Activated T-helper 1 cell treated with Interleukin-2 at 50 U/mL for 16 hours (primary cell): ENCODE measurements at regions not wholly inside any gene's neighbourhood (a gene's known extent, or its start where the extent isn't known, plus 50 kb on each side); places are given as distances from the start of the nearest gene placed in this dataset.
A peak's percentile ranks its signal among the peaks of the same experiment; 100 is the strongest.
"Not testable (repeated sequence)": the region's sequence is repeated elsewhere in the genome, so short reads cannot be mapped to it uniquely, and the experiment has no call there.

Experiments used
- DNase-seq: peaks from one replicate; pipeline ENCODE4 v3.0.0-alpha.2; 2020; ENCODE audit warnings: low read depth

DNA sequence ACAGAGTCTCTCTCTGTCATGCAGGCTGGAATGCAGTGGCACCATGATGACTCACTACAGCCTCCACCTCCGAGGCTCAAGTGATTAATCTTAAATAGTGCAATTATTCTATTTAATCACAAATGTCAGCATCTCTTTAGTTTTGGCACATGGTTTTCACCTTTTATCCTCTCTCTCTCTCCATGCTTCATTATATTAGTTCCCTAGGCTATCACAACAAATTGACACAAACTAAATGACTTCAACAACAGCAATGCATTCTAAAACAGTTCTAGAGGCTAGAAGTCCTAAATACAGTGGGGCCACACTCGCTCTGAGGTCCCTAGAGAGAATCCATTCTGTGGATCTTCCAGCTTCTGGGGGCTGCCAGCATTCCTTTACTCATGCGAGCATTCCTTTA, 178.2 kb upstream of the ZNG1F start:
- not testable (repeated sequence) for DNase-seq

- not testable (repeated sequence) for DNase-seq
These were observed 172.7 kb upstream of the ZNG1F start for GRCh38 chr9:41361790-41362189.

- not testable (repeated sequence) for DNase-seq
These were observed 170.0 kb upstream of the ZNG1F start for GRCh38 chr9:41359116-41359515.

GRCh38 chr9:41358682-41359081, 169.6 kb upstream of the ZNG1F start:
- DNase-seq, result peak; percentile 70

DNA sequence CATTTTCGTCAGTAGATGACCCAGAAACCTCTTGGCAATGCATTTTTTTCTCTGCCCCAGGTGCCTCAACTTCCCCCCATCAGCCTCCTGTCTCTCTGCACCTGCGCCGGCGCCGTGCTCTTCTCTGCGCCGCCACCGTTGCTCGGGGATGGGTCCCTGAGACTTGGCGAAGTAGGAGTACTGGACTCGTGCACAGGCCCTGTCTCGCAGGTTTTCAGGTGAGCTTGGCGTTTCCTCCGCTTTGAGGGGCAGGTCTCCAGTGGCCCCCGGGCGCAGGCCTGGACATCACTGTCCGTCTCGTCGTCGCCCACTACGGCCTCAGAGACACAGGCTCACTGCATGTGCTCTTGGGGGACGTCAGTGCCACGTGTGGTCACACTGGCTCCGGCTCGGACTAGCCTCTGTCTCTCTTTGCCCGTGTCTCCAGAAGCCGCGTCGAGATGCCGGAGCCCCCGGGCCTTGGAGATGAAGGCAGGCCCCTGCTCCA, 168.8 kb upstream of the ZNG1F start:
- DNase-seq, result not testable (repeated sequence)

- DNase-seq, result not testable (repeated sequence)
These were observed 168.2 kb upstream of the ZNG1F start for GRCh38 chr9:41357350-41357748.

DNA sequence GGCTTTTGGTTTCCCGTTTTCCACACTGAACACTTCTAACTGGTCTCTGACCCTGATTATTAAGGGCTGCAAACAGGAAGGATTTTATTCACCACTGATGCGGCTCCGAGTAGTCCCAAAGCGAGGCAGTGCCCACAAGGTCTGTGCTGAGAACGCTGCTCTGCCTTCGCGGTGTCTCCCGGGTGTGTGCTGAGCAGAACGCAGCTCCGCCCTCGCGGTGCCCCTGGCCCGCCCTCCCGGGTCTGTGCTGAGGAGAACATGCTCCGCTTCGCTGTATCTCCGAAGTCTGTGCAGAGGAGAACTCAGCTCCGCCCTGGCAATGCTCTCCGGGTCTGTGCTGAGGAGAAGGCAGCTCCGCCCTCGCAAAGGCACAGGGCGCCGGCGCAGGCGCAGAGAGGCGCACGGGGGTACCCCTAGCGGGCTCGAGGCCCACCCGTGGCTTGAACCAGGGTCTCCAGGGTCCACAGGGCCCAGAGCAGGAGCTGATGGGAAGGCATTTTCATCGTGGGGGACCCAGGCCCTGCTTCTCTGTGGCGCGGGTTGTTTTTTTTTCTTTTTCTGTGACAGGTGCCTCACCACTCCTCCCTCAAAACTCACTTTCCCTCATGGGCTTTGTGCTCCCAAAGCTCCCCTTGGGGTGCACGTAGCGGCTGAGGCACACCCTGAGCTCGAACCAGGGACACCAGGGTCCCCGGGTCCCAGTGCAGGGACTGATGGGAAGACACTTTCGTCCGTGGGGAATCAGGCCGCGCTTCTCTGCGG, 167.7 kb upstream of the ZNG1F start:
- peak; percentile 83 for DNase-seq

GRCh38 chr9:41355712-41356450, 166.8 kb upstream of the ZNG1F start:
- not testable (repeated sequence) for DNase-seq

DNA sequence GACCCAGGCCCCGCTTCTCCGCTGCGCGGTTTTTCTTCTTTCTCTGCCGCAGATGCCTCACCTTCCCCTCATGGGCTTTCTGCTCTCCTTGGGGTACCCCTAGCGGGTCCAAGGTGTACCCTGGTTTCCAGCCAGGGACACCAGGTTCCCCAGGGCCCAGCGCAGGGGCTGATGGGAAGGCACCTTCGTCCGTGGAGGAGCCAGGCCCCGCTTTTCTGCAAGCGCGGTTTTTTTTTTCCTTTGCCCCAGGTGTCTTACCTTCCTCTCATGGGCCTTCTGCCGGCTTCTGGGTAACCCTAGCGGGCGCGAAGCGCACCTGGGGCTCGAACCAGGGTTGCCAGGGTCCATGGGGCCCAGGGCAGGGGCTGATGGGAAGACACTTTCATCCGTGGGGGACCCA, 165.9 kb upstream of the ZNG1F start:
- DNase-seq, result not testable (repeated sequence)

GRCh38 chr9:41354060-41354934, 165.2 kb upstream of the ZNG1F start:
- not testable (repeated sequence) for DNase-seq

- not testable (repeated sequence) for DNase-seq
These were observed 163.9 kb upstream of the ZNG1F start for GRCh38 chr9:41353026-41353425.

- DNase-seq, result not testable (repeated sequence)
These were observed 163.3 kb upstream of the ZNG1F start for GRCh38 chr9:41352390-41352789.

GRCh38 chr9:41347893-41348292, 158.8 kb upstream of the ZNG1F start:
- not testable (repeated sequence) for DNase-seq

DNA sequence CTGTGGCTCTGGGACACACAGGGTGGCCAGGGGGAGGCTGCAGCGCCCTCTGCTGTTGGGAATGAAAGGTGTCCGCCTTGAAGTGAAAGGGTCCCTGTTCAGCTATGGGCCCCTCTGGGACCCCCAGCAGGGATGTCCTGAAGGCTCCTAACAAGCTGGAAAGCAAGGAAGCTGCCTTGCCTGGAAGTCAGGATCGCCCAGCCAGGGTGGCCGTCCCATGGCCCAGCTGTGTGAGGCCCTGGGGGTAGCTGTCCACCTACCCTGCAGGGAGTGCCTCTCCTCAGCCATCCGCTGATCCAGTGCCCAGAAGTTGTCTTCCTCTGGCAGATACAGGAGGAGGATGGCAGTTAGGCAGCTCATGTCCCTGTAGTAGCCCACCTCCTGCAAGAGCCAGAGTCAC, 143.4 kb upstream of the ZNG1F start:
- DNase-seq, result not testable (repeated sequence)

DNA sequence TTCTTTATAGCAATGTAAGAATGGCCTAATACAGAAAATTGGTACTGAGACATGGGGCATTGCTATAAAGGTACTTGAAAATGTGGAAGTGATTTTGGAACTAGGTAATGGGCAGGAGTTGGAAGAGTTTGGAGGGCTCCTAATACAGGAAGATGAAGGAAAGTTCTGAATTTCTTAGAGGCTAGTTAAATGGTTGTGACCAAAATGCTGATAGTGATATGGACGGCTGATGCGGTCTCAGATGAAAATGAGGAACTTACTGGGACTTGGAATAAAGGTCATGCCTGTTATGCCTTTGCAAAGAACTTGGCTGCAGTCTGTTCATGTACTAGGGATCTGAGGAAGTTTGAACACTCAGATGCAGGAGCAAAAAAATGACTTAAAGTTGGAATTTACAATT, 132.2 kb upstream of the ZNG1F start:
- DNase-seq, result not testable (repeated sequence)

DNA sequence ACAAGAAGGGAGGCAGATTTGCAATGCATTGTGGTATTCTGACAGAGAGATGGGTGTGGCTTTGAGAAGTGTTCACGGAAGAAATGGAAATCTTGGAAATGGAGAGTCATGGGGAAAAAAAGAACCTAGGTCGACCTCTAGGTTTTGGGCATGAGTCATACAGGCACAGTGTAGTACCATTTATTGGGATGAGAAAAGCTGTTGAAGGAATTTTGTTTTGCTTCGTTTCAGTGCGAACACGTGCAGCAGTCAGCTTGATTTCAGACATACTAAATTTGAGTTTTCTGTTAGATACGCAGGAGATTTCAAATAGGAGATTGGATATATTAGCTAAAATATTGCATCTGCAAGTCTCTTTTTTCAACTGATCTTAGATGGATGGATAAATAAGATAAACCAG, 119.8 kb upstream of the ZNG1F start:
- not testable (repeated sequence) for DNase-seq

DNA sequence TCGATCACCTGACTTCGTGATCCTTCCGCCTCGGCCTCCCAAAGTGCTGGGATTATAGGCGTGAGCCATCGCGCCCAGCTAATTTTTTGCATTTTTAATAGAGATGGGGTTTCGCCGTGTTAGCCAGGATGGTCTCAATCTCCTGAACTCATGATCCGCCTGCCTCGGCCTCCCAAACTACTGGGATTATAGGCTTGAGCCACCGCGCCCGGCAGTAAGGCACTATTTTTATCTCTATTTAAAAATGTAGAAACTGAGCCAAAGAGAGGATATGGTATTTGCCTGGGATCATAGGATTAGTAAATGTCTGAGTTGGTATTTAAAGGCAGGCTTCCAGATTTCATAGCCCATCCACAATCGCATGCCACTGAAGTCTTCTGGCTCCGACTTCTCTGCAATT, 96.6 kb upstream of the ZNG1F start:
- not testable (repeated sequence) for DNase-seq

- not testable (repeated sequence) for DNase-seq
These were observed 91.5 kb upstream of the ZNG1F start for GRCh38 chr9:41280299-41281238.

GRCh38 chr9:41279437-41279836, 90.3 kb upstream of the ZNG1F start:
- not testable (repeated sequence) for DNase-seq

DNA sequence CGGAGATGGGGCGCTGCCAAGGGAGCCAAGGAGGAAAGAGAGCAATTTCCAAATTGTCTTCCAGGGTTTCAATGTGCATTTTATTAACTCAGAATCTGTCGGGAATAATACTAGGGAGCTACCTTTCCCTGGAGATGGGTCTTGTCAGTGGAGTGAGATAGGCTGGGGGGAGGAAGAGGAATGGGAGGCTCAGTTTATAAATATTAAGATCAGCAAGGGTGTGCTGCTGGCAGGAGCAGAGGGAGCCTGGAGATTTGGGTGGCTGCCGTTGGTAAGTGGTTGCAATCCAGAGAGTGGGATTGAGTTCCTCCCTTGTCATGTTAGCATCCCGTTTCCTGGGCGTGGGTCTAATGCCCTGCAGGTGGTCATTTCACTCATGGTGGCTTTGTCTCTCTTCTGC, 89.9 kb upstream of the ZNG1F start:
- not testable (repeated sequence) for DNase-seq
